Right lobe of liver (tissue), 4 donors: ENCODE measurements at regions not wholly inside any gene's neighbourhood (a gene's known extent, or its start where the extent isn't known, plus 50 kb on each side); places are given as distances from the start of the nearest gene placed in this dataset.

ENCODE experiments used
- CTCF ChIP-seq, 4 donors: fragments of 200-600 bp in 3 of 4; fragments of 450-650 bp in 1 of 4; IDR thresholded peaks; one replicate each; pipeline versions ENCODE4 v1.5.1 to v1.8.0; 2016 to 2022; ENCODE audit warnings: antibody characterized with exemption in 4 of 4, mild to moderate bottlenecking in 2 of 4
- POLR2A ChIP-seq: fragments of 450-650 bp; IDR thresholded peaks from one replicate; pipeline ENCODE4 v1.6.1; 2017; ENCODE audit warnings: antibody characterized with exemption, mild to moderate bottlenecking
- donor health status: DM: no; HTN: no; CAD: no.
- donor health status: DM: no; HTN: no; CAD: no.
- donor health status: DM: no; HTN: yes; CAD: no.

- no peak for TF ChIP-seq POLR2A
- TF ChIP-seq CTCF (IDR thresholded peaks at IDR 0.05) = no peak
Observed at GRCh38 chr5:173556142-173557028, 60.1 kb downstream of the BOD1 start.
